ENCODE measurements at regions not wholly inside any gene's neighbourhood (a gene's known extent, or its start where the extent isn't known, plus 50 kb on each side); places are given as distances from the start of the nearest gene placed in this dataset.

GRCh38 chr7:45235905-45236304 lies 78.3 kb downstream of the RAMP3 start:
- no peak for DNase-seq

DNA sequence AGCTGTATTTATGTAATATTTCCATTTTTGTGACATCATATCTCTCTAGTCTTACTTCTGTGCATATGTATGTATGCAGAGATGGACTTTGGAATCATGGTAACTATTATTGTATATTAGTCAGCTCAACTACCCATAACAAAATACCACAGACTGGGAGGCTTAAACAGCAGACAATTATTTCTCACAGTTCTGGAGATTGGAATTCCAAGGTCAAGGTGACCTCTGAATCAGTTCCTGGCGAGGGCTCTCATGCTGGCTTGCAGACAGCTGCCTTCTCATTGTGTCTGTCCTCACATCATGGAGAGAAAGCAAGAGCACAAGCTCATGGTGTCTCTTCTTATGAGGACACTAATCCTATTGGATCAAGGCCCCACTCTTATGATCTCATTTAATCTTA lies 79.1 kb downstream of the RAMP3 start:
- DNase-seq, result no peak

GRCh38 chr7:45237788-45238461 lies 80.3 kb downstream of the RAMP3 start:
- DNase-seq, result no peak

- no peak for DNase-seq
Observed at GRCh38 chr7:45238806-45239205, 81.2 kb downstream of the RAMP3 start.

- peak in 1 of 3 donors; percentile 7 for DNase-seq
Observed at GRCh38 chr7:45239486-45239885, 81.9 kb downstream of the RAMP3 start.

DNA sequence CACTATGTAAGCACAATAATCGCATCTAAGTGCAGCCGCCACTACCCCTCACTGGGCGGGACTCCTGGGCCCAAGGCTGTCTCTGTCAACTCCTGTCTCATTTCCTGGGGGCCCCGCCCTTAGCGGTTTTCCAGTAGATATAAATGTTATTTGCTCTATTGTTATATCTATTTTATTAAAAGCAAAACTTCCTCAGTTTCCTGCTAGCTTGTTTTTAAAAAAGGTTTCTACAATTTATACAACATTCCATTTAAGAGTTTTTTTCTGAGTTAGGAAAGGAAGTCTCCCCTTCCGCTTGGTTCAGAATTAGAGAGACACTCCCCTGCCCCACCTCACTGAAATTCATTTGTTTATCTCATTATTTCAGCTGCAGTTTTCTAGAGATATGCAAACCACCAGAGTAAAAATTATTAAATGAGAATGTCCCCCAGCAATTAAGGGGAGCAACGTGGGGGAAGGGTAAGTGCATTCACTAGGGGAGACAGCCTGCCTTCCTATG lies 82.7 kb downstream of the RAMP3 start:
- no peak for DNase-seq

DNA sequence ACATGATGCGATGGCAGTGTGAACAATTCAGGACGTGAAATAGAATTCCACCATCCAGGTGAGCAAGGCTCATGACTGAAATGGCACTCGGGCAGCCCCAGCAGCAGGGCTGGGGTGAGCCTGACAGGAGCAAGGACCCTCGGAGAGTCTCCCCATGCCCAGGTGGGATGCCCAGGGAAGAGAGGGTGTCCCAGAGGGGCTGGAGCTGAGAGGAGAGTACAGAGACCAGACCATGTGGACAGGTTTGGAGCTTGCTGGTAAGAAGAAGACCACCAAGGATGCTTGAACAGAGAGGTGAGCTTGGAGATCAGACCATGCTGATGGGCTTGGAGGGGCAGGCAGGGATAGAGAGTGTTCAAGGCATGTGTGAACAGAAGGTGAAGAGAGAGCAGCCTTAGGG lies 83.3 kb downstream of the RAMP3 start:
- DNase-seq, result no peak

- DNase-seq, result no peak
Observed at GRCh38 chr7:45241339-45242109, 83.9 kb downstream of the RAMP3 start.

- DNase-seq, result no peak
Observed at GRCh38 chr7:45242261-45242660, 84.7 kb downstream of the RAMP3 start.

DNA sequence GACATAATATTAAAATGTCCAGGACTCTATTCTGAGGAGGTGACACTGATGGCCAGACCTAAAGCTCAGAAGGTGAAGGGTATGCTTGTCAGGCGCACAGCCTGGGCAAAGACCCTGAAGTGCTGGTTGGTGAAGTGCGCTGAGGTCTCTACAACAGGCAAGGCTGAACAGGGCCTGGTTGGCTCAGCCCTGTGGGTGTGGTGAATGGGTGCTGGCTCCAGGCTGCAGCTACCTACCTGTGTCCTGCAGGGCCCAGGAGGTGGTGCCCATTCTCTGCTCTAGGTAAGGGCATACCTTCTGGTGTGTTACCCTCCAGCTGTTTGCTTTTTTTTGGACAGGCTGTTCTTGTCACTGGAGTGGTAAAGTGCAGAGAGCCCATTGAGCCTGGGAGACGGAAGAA lies 85.1 kb downstream of the RAMP3 start:
- DNase-seq, result no peak

DNA sequence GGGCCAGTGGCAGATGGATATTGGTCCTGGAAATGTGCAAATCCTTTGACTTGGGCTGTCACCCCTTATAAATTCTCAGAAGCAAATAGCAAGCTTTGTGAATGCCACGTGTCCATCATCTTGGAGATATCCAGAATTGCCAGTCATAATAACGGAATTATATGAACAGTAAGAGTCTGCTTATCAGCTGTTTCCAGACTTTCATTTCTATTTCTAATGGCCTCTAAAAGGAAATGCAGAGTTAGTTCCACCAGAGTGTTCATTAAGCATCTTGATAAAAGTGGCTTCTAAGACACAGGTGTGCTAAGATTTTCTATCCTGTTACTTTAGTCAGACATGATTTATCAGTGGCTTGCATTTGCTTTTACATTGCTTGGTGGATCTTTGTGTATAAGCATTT lies 87.4 kb downstream of the RAMP3 start:
- DNase-seq, result no peak

GRCh38 chr7:45246339-45246738 lies 88.7 kb downstream of the RAMP3 start:
- no peak for DNase-seq

DNA sequence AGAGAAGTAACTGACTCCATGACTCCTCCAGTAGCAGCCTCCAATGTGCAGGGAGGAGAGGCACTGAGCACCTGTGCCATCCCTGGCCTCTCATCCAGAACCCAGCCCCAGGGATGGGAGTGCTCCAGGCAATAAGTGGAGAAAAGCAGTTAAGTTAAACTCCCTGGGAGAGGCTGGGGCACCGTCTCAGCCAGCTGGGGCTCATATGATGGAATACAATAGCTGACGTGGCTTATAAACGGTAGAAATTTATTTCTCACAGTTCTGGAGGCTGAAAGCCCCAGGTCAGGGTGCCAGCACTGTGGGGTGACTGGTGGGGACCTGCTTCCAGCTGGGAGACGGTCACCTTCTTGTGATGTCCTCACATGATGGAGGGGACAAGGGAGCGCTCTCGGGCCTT lies 94.7 kb downstream of the RAMP3 start:
- DNase-seq, result no peak

DNA sequence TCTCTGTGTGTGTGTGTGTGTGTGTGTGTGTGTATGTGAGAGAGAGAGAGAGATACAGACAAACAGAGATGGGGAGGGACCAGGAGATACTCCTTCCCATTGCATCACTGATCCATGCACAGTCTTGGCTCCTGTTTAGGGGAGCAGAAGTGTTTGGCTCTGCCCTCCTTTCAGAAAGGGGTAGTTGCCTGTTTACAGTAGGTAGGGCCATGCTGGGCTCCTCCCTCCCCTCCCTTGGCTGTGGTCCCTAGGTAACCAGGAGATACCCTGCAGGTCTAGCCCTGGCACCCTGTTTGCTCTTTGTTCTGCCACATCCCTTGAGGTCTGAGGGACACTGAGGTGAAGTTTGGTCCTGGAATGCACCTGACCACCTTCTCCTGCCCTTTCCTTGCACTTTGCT lies 95.3 kb downstream of the RAMP3 start:
- DNase-seq, result no peak

- DNase-seq, result no peak
Observed at GRCh38 chr7:45253368-45253767, 95.8 kb downstream of the RAMP3 start.

- DNase-seq, result no peak
Observed at GRCh38 chr7:45255187-45255586, 97.6 kb downstream of the RAMP3 start.

DNA sequence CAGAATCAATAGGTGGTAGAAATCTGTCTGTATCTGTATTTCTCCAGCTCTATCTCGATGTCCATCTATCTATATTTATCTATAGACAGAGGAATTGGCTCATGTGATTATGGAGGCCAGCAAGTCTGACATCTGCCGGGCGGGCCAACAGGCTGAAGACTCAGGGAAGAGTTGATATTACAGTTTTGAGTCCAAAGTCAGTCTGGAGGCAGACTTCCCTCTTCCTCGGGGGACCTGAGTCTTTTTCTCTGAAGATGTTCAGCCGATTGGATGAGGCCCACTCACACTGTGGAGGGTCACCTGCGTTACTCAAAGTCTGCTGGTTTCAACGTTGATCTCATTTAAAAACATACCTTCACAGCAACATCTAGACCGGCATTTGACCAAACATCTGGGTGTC lies 98.7 kb downstream of the RAMP3 start:
- no peak for DNase-seq

GRCh38 chr7:45256775-45257174 lies 99.2 kb downstream of the RAMP3 start:
- DNase-seq, result no peak

GRCh38 chr7:45257284-45257683 lies 99.7 kb downstream of the RAMP3 start:
- no peak for DNase-seq

- DNase-seq, result no peak
Observed at GRCh38 chr7:45258533-45259226, 101.1 kb downstream of the RAMP3 start.

DNA sequence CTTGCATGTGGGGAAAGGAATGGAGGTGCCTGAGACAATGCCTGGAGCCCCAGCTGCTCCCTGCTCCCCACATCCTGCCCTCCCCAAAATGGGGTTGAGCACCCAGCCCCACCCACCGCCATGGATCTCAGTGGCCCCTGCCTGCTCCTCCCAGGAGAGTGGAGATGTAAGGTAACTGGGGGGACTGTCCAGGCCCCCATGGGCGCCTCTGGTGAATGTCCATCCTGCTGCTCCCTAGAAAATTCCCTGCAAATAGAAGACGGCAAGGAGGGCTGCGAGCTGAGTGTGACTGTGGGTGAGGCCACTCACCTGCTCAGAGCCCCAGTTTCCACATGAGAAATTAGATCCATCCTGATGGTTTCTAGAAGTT lies 101.6 kb downstream of the RAMP3 start:
- DNase-seq, result no peak

GRCh38 chr7:45259966-45260646 lies 102.5 kb downstream of the RAMP3 start:
- DNase-seq, result peak; percentile 19 to 60 (median 48)

Measured in muscle of back (tissue), 3 donors.